KMS-11 (cell line): ENCODE measurements at regions not wholly inside any gene's neighbourhood (a gene's known extent, or its start where the extent isn't known, plus 50 kb on each side); places are given as distances from the start of the nearest gene placed in this dataset.

ENCODE experiments used
- H2AFZ ChIP-seq: fragments of 200-600 bp; sonication (generic); 2 replicates; pipeline ENCODE4 v1.6.1; 2016; ENCODE audit warnings: antibody characterized with exemption, mixed run types, low read depth
- H3K27ac ChIP-seq: fragments of 200-600 bp; sonication (generic); 2 replicates; pipeline ENCODE4 v1.6.1; 2016; ENCODE audit warnings: mild to moderate bottlenecking, mixed run types
- H3K27me3 ChIP-seq: fragments of 200-600 bp; sonication (generic); 2 replicates; pipeline ENCODE4 v1.6.1; 2017; ENCODE audit warnings: mild to moderate bottlenecking, low read depth, mixed run types, moderate library complexity; ENCODE audit not compliant: insufficient read depth
- H3K36me3 ChIP-seq: fragments of 200-600 bp; sonication (generic); 2 replicates; pipeline ENCODE4 v1.6.1; 2017; ENCODE audit warnings: mild to moderate bottlenecking, mixed run types; ENCODE audit not compliant: insufficient read depth
- H3K4me1 ChIP-seq: fragments of 200-600 bp; sonication (generic); 2 replicates; pipeline ENCODE4 v1.6.1; 2016; ENCODE audit warnings: mild to moderate bottlenecking, low read depth, mixed run types; ENCODE audit not compliant: poor library complexity, severe bottlenecking
- H3K4me2 ChIP-seq: fragments of 200-600 bp; sonication (generic); 2 replicates; pipeline ENCODE4 v1.7.0; 2016; ENCODE audit warnings: mild to moderate bottlenecking, mixed run types
- H3K4me3 ChIP-seq: fragments of 200-600 bp; sonication (generic); IDR thresholded peaks from 2 replicates; pipeline ENCODE4 v1.6.1; 2017; ENCODE audit warnings: low read depth, low read length, mixed read lengths; ENCODE audit not compliant: insufficient read depth
- H3K79me2 ChIP-seq: fragments of 200-600 bp; sonication (generic); 2 replicates; pipeline ENCODE4 v1.6.1; 2016; ENCODE audit warnings: low read depth, mixed run types; ENCODE audit not compliant: insufficient read depth
- H3K9ac ChIP-seq: fragments of 200-600 bp; sonication (generic); 2 replicates; pipeline ENCODE4 v1.6.1; 2016; ENCODE audit warnings: mild to moderate bottlenecking, mixed run types
- H4K20me1 ChIP-seq: fragments of 200-600 bp; sonication (generic); 2 replicates; pipeline ENCODE4 v1.6.1; 2016; ENCODE audit warnings: mild to moderate bottlenecking, mixed run types; ENCODE audit not compliant: insufficient read depth
- TF ChIP-seq, protein P1 (sequence below): fragments of 200-600 bp; sonication (generic); conservative IDR thresholded peaks from 2 replicates; pipeline ENCODE4 v1.6.1; 2017; ENCODE audit warnings: low read depth, mild to moderate bottlenecking, antibody characterized with exemption, low read length, moderate library complexity, mixed read lengths

DNA sequence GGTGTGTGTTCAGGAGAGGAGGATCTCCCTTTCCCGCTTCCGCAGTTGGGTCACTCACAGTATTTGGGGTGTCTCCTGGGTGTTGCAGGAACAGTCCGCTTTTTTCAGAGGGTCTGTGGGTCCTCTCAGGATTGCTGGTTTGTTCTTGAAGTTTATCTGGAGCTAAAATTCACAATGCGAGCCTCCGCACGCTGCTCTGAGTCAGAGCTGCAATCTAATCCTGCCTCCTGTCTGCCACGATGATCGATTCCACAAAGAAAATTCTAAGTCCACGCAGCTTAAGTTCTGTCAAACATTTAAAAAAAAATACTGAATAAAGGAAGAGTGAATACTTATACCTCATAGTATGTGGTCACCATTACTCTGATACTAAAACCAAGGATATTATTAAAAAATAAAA is 76.5 kb downstream of the RAD51AP2 start:
- no peaks in the 10 kb centered on the region for H3K4me1 ChIP-seq
- no peak overlapping the region for H3K9ac ChIP-seq
- H4K20me1 ChIP-seq = no peaks in the 10 kb centered on the region
- H3K4me2 ChIP-seq = no peak overlapping the region
- H3K27me3 ChIP-seq = no peaks in the 10 kb centered on the region
- TF ChIP-seq, protein P1, sequence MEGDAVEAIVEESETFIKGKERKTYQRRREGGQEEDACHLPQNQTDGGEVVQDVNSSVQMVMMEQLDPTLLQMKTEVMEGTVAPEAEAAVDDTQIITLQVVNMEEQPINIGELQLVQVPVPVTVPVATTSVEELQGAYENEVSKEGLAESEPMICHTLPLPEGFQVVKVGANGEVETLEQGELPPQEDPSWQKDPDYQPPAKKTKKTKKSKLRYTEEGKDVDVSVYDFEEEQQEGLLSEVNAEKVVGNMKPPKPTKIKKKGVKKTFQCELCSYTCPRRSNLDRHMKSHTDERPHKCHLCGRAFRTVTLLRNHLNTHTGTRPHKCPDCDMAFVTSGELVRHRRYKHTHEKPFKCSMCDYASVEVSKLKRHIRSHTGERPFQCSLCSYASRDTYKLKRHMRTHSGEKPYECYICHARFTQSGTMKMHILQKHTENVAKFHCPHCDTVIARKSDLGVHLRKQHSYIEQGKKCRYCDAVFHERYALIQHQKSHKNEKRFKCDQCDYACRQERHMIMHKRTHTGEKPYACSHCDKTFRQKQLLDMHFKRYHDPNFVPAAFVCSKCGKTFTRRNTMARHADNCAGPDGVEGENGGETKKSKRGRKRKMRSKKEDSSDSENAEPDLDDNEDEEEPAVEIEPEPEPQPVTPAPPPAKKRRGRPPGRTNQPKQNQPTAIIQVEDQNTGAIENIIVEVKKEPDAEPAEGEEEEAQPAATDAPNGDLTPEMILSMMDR = no peak
- H3K36me3 ChIP-seq = no peaks in the 10 kb centered on the region
- H2AFZ ChIP-seq = no peak overlapping the region
- no peak overlapping the region for H3K4me3 ChIP-seq
- no peak overlapping the region for H3K27ac ChIP-seq
- no peaks in the 10 kb centered on the region for H3K79me2 ChIP-seq

DNA sequence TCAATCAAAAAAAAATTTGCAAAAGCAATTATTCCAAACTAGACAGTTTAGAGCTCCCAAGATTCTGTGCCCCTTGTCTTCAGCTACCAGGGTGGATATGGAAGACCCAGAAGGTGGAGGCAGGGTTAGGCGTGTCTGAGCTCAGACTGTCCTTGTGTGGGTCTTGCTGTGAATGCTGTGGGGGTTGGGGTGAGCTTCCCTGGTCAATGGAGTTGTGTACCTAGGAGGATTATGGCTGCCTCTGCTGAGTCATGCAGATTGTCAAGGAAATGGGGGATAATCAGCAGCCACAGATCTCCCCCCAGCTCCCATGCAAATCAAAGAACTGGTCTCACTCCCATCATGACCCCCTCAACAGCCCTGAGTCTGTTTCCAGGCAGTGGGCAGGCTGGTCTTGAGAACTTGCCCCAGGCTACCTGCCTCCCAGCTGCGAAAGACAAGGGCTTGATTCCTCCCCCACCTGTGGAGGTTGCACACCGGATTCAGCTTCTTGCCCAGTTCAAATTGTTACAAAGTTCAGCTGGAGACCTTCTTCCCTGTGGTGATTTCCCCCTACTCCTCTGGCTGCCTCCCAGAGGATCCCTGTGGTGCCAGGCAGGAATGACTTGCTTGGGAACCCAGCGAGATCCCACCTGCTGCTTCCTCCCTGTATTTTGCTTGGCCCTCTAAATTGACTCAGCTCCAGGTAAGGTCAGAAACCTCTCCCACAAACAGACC is 77.0 kb downstream of the RAD51AP2 start:
- TF ChIP-seq, protein P1 = no peak
- Histone ChIP-seq H3K79me2 (no peaks in the 10 kb centered on the region), H3K4me3 (no peak overlapping the region), H3K27me3 (no peaks in the 10 kb centered on the region), H4K20me1 (no peaks in the 10 kb centered on the region), H3K36me3 (no peaks in the 10 kb centered on the region), H3K27ac (no peak overlapping the region), H3K4me2 (no peak overlapping the region), H3K9ac (no peak overlapping the region), H2AFZ (no peak overlapping the region), H3K4me1 (no peaks in the 10 kb centered on the region)

DNA sequence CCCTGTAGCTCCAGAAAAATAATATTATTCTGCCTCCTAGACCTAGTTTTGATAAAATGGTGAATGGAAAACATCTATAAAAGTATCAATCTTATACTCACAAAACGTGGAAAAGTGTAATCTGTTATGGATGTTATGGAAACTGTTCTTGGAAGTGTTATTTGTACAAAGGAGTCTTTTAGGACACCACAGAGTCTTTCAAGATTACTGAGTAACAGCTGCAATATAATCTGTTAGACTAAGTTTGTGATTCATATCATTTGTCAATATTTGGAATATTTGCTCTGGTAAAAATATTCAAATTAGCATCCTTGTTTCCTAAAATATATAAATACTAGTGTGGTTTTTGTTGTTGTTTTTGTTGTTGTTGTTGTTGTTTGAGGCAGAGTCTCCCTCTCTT is 87.9 kb downstream of the RAD51AP2 start:
- no peaks in the 10 kb centered on the region for H4K20me1 ChIP-seq
- H3K27ac ChIP-seq = no peak overlapping the region
- H3K4me3 ChIP-seq = no peak overlapping the region
- TF ChIP-seq, protein P1 = no peak
- no peak overlapping the region for H3K9ac ChIP-seq
- H3K4me2 ChIP-seq = 0 out of 2 replicates have a peak overlapping the region, but pooled peaks have one; percentile 49
- H3K79me2 ChIP-seq = no peaks in the 10 kb centered on the region
- H3K27me3 ChIP-seq = no peaks in the 10 kb centered on the region
- H3K4me1 ChIP-seq = peaks cover 32% of the 10 kb centered on the region
- no peak overlapping the region for H2AFZ ChIP-seq
- no peaks in the 10 kb centered on the region for H3K36me3 ChIP-seq

DNA sequence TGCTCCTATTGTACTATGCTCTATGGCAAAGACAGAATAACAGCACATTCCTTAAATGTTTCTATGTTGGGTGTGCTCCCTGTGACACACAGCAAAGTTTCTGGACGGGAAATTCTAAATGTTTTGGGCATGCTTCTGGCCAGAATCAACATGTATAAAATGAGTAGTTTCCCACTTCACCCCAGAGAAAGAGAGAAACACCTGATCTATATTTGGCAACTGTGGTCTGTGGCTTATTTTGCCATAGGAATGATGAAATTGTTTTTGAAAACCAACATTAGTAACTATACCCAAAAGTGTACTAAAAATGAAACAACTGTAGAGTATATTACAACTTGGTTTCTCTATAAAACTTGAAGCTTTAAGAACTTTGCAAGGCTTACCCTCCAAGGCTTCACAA is 89.1 kb downstream of the RAD51AP2 start:
- no peak overlapping the region for H3K9ac ChIP-seq
- H3K27ac ChIP-seq = peak overlapping the region; percentile 40
- no peak overlapping the region for H3K4me3 ChIP-seq
- peak overlapping the region; percentile 66 for H2AFZ ChIP-seq
- no peaks in the 10 kb centered on the region for H3K36me3 ChIP-seq
- TF ChIP-seq, protein P1 = no peak
- peaks cover 32% of the 10 kb centered on the region for H3K4me1 ChIP-seq
- H3K27me3 ChIP-seq = no peaks in the 10 kb centered on the region
- peak overlapping the region; percentile 49 for H3K4me2 ChIP-seq
- no peaks in the 10 kb centered on the region for H3K79me2 ChIP-seq
- H4K20me1 ChIP-seq = no peaks in the 10 kb centered on the region
